HFFc6 (cell line): ENCODE measurements at regions not wholly inside any gene's neighbourhood (a gene's known extent, or its start where the extent isn't known, plus 50 kb on each side); places are given as distances from the start of the nearest gene placed in this dataset.

Experiments
- DNase-seq: peaks from one replicate; pipeline ENCODE4 v3.0.0-alpha.2; 2018
- H3K27ac Mint-ChIP-seq: 2 replicates; pipeline ENCODE4 v1.8.0; 2020; ENCODE audit warnings: mild to moderate bottlenecking, mixed read lengths
- H3K27me3 Mint-ChIP-seq: 2 replicates; pipeline ENCODE4 v1.8.0; 2021; ENCODE audit warnings: mild to moderate bottlenecking, moderate library complexity, mixed read lengths; ENCODE audit not compliant: insufficient read depth
- H3K36me3 Mint-ChIP-seq: 2 replicates; pipeline ENCODE4 v1.8.0; 2021; ENCODE audit warnings: low read depth, mixed read lengths
- H3K4me1 Mint-ChIP-seq: 2 replicates; pipeline ENCODE4 v1.8.0; 2020; ENCODE audit warnings: low read depth, mixed read lengths
- H3K4me3 Mint-ChIP-seq: 2 replicates; pipeline ENCODE4 v1.8.0; 2020; ENCODE audit warnings: mild to moderate bottlenecking, moderate library complexity, mixed read lengths
- H3K9me3 Mint-ChIP-seq: 2 replicates; pipeline ENCODE4 v1.8.0; 2020; ENCODE audit warnings: mild to moderate bottlenecking, mixed read lengths
- TF ChIP-seq, protein P1 (sequence below): fragments of 200-600 bp; sonication (generic); IDR thresholded peaks from 2 replicates; pipeline ENCODE4 v1.5.0; 2021; ENCODE audit warnings: antibody characterized with exemption, mild to moderate bottlenecking

DNA sequence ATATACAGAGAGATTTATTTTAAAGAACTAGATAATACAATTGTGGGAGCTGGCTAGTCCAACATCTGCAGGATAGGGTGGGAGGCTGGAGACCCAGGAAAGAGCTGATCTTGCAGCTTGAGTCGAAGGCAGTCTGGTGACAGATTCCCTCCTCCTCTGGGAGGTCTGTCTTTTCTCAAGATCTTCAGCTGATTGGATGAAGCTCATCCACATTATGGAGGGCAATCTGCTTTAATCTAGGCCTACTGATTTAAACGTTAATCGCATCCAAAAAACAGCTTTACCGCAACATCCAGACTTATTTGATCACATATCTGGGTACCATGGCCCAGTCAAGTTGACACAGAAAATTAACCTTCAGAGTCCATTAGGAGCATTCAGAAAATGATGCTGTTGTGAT, 168.1 kb downstream of the ATPSCKMT start:
- DNase-seq = no peak
- H3K4me3 Mint-ChIP-seq = no peak overlapping the region
- H3K27me3 Mint-ChIP-seq = peaks cover 6% of the 10 kb centered on the region
- H3K27ac Mint-ChIP-seq = no peak overlapping the region
- no peaks in the 10 kb centered on the region for H3K9me3 Mint-ChIP-seq
- H3K36me3 Mint-ChIP-seq = no peaks in the 10 kb centered on the region
- peaks cover 21% of the 10 kb centered on the region for H3K4me1 Mint-ChIP-seq
- TF ChIP-seq, protein P1, sequence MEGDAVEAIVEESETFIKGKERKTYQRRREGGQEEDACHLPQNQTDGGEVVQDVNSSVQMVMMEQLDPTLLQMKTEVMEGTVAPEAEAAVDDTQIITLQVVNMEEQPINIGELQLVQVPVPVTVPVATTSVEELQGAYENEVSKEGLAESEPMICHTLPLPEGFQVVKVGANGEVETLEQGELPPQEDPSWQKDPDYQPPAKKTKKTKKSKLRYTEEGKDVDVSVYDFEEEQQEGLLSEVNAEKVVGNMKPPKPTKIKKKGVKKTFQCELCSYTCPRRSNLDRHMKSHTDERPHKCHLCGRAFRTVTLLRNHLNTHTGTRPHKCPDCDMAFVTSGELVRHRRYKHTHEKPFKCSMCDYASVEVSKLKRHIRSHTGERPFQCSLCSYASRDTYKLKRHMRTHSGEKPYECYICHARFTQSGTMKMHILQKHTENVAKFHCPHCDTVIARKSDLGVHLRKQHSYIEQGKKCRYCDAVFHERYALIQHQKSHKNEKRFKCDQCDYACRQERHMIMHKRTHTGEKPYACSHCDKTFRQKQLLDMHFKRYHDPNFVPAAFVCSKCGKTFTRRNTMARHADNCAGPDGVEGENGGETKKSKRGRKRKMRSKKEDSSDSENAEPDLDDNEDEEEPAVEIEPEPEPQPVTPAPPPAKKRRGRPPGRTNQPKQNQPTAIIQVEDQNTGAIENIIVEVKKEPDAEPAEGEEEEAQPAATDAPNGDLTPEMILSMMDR = no peak

DNA sequence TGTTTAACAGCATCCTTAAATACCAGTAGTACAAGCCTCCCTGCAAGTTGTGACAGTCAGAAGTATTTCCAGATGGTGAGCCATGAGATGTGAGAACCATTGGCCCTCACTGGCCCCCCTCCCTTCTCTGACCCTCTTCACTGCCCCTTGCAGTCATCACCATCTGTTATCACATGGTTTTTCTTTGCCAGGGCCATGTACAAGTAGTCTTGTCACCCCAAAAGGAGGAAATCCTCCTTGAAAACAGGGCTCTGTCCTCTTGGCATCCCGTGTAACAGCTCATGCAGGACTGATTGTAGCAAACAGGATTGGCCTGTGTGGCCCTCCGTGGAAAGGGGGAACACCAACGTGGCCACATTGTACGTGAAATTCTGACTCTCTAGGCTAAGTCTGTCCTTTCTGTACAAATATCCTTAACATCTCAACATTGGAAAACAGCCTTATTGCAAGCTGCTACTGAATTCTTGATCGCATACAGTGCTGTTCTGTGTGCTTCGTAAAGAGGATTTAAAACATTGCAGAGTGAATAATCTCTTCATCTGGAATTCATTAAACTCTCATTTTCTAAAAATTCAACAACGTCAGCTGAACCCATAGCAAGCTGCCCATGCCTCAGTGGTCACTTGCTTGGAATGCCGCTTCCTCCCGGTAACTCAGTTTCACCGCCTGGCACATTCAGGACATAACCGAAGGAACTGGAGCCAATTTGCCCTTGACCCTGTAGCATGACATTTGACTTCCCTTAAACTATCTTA, 171.7 kb downstream of the ATPSCKMT start:
- DNase-seq = peak; percentile 72
- peaks cover 25% of the 10 kb centered on the region for H3K4me1 Mint-ChIP-seq
- H3K27me3 Mint-ChIP-seq = peaks cover 2% of the 10 kb centered on the region
- TF ChIP-seq, protein P1 = no peak
- peak overlapping the region; percentile 79 for H3K4me3 Mint-ChIP-seq
- H3K27ac Mint-ChIP-seq = peak overlapping the region; percentile 95
- H3K9me3 Mint-ChIP-seq = no peaks in the 10 kb centered on the region
- H3K36me3 Mint-ChIP-seq = no peaks in the 10 kb centered on the region

DNA sequence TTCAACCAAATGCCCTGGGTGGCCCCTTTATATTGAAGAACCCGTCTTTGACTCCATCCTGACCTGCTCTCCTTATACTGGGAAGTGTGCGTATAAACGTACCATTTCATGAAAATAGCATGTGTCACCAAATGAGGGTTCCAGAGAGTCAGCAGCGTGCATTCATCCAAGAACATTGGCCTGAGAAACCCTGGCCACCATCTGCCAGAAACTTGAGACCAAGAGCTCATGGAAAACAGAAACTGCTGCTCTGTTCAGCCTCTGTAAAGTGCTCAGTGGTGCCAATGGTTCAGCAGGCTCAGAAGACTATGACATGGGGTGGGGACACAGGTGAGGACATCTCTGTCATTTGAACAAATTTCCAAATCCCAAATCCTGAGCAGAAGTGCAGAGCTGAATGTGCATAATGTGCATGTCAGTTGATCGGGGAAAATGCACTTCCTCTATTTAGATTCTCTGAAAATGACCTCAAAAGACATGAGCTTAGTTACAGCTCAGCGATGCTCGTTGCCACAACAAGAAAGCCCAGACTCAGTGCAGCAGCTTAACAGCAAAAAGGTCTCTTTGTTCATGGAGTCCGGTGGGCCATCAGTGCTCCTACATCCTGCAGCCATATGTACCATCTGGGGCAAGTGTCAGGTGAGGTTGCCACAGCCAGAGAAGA, 176.1 kb downstream of the ATPSCKMT start:
- DNase-seq = no peak
- H3K27ac Mint-ChIP-seq = no peak overlapping the region

DNA sequence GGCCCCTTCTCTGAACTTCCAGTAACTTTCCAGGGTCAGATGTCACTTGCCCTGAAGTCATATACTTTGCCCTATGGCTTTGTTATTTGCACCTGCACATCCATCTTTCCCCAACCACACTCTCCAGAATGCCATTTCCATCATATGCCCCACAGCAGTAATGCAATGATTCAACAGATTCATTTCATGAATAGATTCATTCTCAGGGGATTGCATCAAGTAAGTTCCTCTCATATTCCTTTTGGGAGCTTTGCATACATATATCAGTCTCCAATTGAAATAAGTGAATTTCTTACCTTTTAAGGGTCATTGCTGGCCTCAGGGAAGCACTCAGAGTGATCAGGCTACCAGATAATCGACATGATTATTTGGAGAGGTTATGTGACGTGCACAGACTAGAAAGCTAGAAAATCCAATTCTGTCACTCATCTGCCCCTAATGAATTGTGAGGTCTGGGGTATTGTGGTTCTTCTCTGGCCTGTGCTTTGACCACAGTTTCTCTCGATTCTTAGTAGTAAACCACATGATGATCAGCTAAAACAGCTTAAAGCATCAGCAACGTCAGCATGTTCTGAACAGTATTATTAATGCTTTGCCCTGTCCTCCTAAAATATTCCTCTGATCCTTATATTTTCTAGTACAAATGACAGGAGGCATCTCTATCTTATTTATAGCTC, 179.9 kb downstream of the ATPSCKMT start:
- no peak for DNase-seq
- no peaks in the 10 kb centered on the region; the same call in 1 of the 2 replicates for H3K27me3 Mint-ChIP-seq
- no peaks in the 10 kb centered on the region for H3K4me1 Mint-ChIP-seq
- no peak overlapping the region for H3K27ac Mint-ChIP-seq
- H3K4me3 Mint-ChIP-seq = no peak overlapping the region
- peaks cover 6% of the 10 kb centered on the region; the same call in 1 of the 2 replicates for H3K9me3 Mint-ChIP-seq
- no peaks in the 10 kb centered on the region; the same call in 1 of the 2 replicates for H3K36me3 Mint-ChIP-seq
- TF ChIP-seq, protein P1 = no peak

More for the DNA sequence above, 176.1 kb downstream of the ATPSCKMT start:
- Mint-ChIP-seq H3K4me3 (no peak overlapping the region), H3K4me1 (peaks cover 24% of the 10 kb centered on the region), H3K36me3 (no peaks in the 10 kb centered on the region), H3K27me3 (peaks cover 2% of the 10 kb centered on the region), H3K9me3 (no peaks in the 10 kb centered on the region)
- TF ChIP-seq, protein P1 = no peak

DNA sequence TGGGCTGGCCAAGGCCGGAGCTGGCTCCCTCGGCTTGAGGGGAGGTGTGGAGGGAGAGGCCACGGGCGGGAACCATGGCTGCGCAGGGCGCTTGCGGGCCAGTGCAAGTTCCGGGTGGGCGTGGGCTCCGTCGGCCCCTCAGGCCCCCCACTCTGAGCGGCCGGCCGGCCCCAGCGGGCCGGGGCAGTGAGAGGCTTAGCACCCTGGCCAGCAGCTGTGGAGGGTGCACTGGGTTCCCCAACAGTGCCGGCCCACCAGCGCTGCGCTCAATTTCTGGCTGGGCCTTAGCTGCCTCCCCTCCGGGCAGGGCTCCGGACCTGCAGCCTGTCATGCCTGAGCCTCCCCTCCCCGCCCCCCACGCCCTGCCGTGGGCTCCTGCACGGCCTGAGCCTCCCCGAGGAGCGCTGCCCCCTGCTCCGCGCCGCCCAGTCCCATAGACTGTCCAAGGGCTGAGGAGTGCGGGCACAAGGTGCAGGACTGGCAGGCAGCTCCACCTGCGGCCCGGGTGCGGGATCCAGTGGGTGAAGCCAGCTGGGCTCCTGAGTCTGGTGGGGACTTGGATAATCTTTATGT, 184.2 kb downstream of the ATPSCKMT start:
- Mint-ChIP-seq H3K27me3 (peaks cover 2% of the 10 kb centered on the region; the same call in 1 of the 2 replicates), H3K36me3 (no peaks in the 10 kb centered on the region; the same call in 1 of the 2 replicates), H3K4me1 (no peaks in the 10 kb centered on the region), H3K4me3 (no peak overlapping the region), H3K9me3 (peaks cover 6% of the 10 kb centered on the region; the same call in 1 of the 2 replicates), H3K27ac (no peak overlapping the region)
- TF ChIP-seq, protein P1 = no peak
- DNase-seq = no peak
